Chondrocyte (in vitro differentiated cells): ENCODE measurements at regions not wholly inside any gene's neighbourhood (a gene's known extent, or its start where the extent isn't known, plus 50 kb on each side); places are given as distances from the start of the nearest gene placed in this dataset.

Experiments
- DNase-seq: peaks from one replicate; pipeline ENCODE4 v3.0.0; 2021; ENCODE audit warnings: mixed read lengths, low spot score
- H3K27ac Mint-ChIP-seq: one replicate; pipeline ENCODE4 v1.8.0; 2021; ENCODE audit warnings: mild to moderate bottlenecking, moderate library complexity, mixed read lengths; ENCODE audit not compliant: unreplicated experiment
- H3K27me3 Mint-ChIP-seq: 2 replicates; pipeline ENCODE4 v1.8.0; 2021; ENCODE audit warnings: low read depth, mixed read lengths
- H3K36me3 Mint-ChIP-seq: 2 replicates; pipeline ENCODE4 v1.8.0; 2021; ENCODE audit warnings: low read depth, mixed read lengths
- H3K4me1 Mint-ChIP-seq: 2 replicates; pipeline ENCODE4 v1.8.0; 2021; ENCODE audit warnings: low read depth, mild to moderate bottlenecking, mixed read lengths
- H3K4me3 Mint-ChIP-seq: one replicate; pipeline ENCODE4 v1.8.0; 2021; ENCODE audit warnings: mild to moderate bottlenecking, moderate library complexity, mixed read lengths; ENCODE audit not compliant: unreplicated experiment
- H3K9me3 Mint-ChIP-seq: 2 replicates; pipeline ENCODE4 v1.8.0; 2021; ENCODE audit warnings: low read depth, mixed read lengths
- CTCF ChIP-seq: fragments of 200-600 bp; sonication (generic); IDR thresholded peaks from 2 replicates; pipeline ENCODE4 v1.5.0; 2021; ENCODE audit warnings: antibody characterized with exemption, mild to moderate bottlenecking, moderate library complexity

GRCh38 chr10:130647341-130647740, 511.1 kb downstream of the GLRX3 start:
- Mint-ChIP-seq H3K4me1 (no peaks in the 10 kb centered on the region), H3K4me3 (no peak overlapping the region), H3K27ac (no peak overlapping the region), H3K36me3 (no peaks in the 10 kb centered on the region), H3K9me3 (peaks cover 46% of the 10 kb centered on the region), H3K27me3 (no peaks in the 10 kb centered on the region)
- no peak for TF ChIP-seq CTCF
- no peak for DNase-seq

DNA sequence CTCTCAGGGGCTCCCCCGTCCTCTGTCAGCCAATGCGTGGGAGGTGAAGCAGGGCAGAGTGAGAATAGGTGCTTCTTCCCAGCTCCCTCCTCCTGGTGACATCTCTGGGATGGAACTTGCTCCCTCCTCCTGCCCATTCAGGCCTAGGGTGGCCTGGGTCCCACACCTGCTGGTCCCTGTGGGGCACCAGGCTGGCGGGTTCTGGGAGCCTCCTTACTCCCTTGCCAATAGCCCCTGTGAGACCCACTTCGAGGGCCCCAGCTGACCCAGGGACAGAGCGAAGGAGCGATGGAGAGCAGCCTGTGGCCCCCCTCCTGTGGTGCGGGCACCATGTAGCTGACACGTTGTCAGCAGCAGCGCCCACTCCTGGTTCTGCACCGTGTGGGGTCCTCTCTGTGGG, 512.6 kb downstream of the GLRX3 start:
- H3K4me1 Mint-ChIP-seq: no peaks in the 10 kb centered on the region
- no peak for DNase-seq
- no peaks in the 10 kb centered on the region for H3K27me3 Mint-ChIP-seq
- no peak overlapping the region for H3K4me3 Mint-ChIP-seq
- no peak overlapping the region for H3K27ac Mint-ChIP-seq
- no peaks in the 10 kb centered on the region for H3K36me3 Mint-ChIP-seq
- peaks cover 46% of the 10 kb centered on the region for H3K9me3 Mint-ChIP-seq
- TF ChIP-seq CTCF: no peak

- no peak overlapping the region for H3K27ac Mint-ChIP-seq
- no peaks in the 10 kb centered on the region for H3K4me1 Mint-ChIP-seq
- H3K27me3 Mint-ChIP-seq: no peaks in the 10 kb centered on the region
- no peak overlapping the region for H3K4me3 Mint-ChIP-seq
- no peak for DNase-seq
- H3K36me3 Mint-ChIP-seq: no peaks in the 10 kb centered on the region
- peaks cover 32% of the 10 kb centered on the region for H3K9me3 Mint-ChIP-seq
- no peak for TF ChIP-seq CTCF
Measured at GRCh38 chr10:130652544-130652943, 516.4 kb downstream of the GLRX3 start.

DNA sequence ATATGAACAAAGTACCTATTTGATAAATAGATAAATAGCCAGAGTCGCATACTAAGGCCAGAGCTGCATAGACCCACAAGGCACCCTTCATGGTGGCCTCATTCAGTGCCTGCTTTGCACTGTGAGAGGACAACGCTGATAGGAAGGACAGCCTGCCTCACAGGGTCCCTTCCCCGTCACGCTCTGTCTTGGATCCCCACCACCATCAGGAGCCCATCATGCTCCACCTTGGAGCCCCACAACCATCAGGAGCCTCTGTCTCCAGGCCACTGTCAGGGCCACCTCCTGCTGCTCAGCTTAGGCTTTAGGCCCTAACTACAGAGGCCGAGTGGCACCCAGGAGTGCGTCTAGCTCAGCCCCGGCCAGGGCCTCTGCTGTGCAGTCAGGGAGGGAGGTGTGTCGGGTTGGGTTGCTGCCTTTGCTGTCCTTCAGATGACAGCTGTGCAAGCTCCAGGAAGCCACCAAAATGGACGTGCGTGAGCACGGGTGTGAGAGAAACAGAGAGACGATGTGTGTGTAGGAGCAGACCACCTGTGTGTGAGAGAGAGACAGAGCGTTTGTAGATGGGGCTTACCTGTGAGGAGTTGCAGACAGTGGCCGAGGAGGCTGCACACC, 516.9 kb downstream of the GLRX3 start:
- H3K27ac Mint-ChIP-seq: no peak overlapping the region
- no peaks in the 10 kb centered on the region for H3K27me3 Mint-ChIP-seq
- TF ChIP-seq CTCF: no peak
- no peaks in the 10 kb centered on the region for H3K36me3 Mint-ChIP-seq
- H3K9me3 Mint-ChIP-seq: peaks cover 27% of the 10 kb centered on the region
- H3K4me1 Mint-ChIP-seq: no peaks in the 10 kb centered on the region
- H3K4me3 Mint-ChIP-seq: no peak overlapping the region
- no peak for DNase-seq

DNA sequence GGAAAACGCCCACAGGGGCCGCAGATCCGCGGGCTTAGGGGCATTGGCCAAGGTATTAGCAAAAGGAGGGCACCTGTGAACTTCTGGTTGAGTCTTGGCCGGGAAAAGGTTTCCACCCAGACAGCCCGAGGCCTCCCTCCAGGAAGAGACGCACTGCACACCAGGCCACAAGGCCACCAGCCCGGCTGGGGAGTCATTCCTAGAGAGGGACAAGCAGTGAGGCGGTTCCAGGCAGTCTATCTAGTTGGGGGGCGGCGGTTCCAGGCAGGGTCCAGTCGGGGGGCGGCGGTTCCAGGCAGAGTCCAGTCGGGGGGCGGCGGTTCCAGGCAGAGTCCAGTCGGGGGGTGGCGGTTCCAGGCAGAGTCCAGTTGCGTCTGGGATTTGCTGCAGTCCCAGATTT, 518.5 kb downstream of the GLRX3 start:
- Mint-ChIP-seq H3K27me3 (no peaks in the 10 kb centered on the region), H3K4me3 (no peak overlapping the region), H3K9me3 (peaks cover 26% of the 10 kb centered on the region), H3K36me3 (no peaks in the 10 kb centered on the region), H3K4me1 (no peaks in the 10 kb centered on the region), H3K27ac (no peak overlapping the region)
- no peak for DNase-seq
- no peak for TF ChIP-seq CTCF
